Suprapubic skin (tissue), 4 donors: ENCODE measurements at regions not wholly inside any gene's neighbourhood (a gene's known extent, or its start where the extent isn't known, plus 50 kb on each side); places are given as distances from the start of the nearest gene placed in this dataset.

Experiments
- CTCF ChIP-seq, 2 donors: fragments of 200-600 bp in 1 of 2; fragments of 450-650 bp in 1 of 2; sonication (generic) in 1 of 2; IDR thresholded peaks; one replicate each; pipeline ENCODE4 v1.5.1; 2016 to 2019; ENCODE audit warnings: antibody characterized with exemption in 2 of 2, mild to moderate bottlenecking in 1 of 2, moderate library complexity in 1 of 2
- EP300 ChIP-seq: sonication (generic); formaldehyde crosslinking; IDR thresholded peaks from one replicate; pipeline ENCODE4 v1.6.1; 2017; ENCODE audit warnings: antibody characterized with exemption
- POLR2A ChIP-seq, 2 donors: fragments of 450-650 bp; IDR thresholded peaks; one replicate each; pipeline ENCODE4 v1.6.1; 2017; ENCODE audit warnings: antibody characterized with exemption in 2 of 2, mild to moderate bottlenecking in 2 of 2, moderate library complexity in 2 of 2
- POLR2AphosphoS5 ChIP-seq, 3 donors: sonication (generic); formaldehyde crosslinking; IDR thresholded peaks; one replicate each; pipeline ENCODE4 v1.6.1; 2017; ENCODE audit warnings: antibody characterized with exemption in 3 of 3

GRCh38 chr3:127475975-127476705, 114.4 kb downstream of the TPRA1 start:
- TF ChIP-seq CTCF (IDR thresholded peaks at IDR 0.05) (no peak), EP300 (no peak), POLR2A (IDR thresholded peaks at IDR 0.05) (no peak), POLR2AphosphoS5 (IDR thresholded peaks at IDR 0.05) (no peak)
